GM19328 (cell line): ENCODE measurements at regions not wholly inside any gene's neighbourhood (a gene's known extent, or its start where the extent isn't known, plus 50 kb on each side); places are given as distances from the start of the nearest gene placed in this dataset.

Experiments
- ATAC-seq: cut with Tn5 transposase; IDR thresholded peaks from one replicate; pipeline ENCODE4 v1.9.1; 2021; ENCODE audit warnings: mild to moderate bottlenecking, moderate library complexity; ENCODE audit not compliant: unreplicated experiment

DNA sequence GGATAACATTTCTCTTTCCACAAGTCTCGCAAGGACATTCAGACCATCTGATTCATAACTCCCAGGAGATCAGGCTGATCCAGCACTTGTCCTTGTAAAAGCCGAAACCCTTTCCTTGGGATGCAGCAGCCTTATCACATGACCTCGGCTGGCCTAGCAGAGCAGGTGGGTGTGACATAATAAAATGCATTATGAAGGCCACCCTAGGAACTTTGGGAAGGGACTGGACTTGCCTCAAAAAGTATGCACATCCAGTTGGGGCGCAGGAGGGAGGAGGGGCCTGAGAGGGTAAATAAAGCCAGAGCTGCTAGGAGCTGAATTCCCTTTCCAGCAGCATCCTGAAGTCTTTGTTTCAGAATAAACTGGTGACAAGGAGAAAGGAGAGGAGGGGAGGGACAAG is 260.8 kb downstream of the SNX13 start:
- ATAC-seq, result no peak

DNA sequence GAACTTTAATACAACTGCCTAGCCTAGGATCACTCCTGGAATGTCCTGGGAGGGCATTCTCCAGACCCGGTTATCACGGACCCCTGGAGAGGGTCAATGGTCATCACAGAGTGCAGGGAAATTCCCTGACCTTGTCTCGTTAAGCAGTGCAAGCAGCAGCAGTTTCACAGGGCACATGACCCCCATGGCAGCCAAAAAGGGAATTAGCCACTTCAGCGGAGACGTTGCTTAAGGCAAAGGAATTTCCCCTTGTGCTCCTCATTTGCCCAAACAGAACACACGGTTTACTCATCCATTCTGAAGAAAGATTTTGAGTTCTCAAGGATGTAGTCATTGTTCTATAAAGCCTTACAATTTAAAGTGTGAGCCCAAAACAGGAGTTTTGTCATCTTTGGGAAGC is 260.3 kb downstream of the SNX13 start:
- ATAC-seq, result no peak

DNA sequence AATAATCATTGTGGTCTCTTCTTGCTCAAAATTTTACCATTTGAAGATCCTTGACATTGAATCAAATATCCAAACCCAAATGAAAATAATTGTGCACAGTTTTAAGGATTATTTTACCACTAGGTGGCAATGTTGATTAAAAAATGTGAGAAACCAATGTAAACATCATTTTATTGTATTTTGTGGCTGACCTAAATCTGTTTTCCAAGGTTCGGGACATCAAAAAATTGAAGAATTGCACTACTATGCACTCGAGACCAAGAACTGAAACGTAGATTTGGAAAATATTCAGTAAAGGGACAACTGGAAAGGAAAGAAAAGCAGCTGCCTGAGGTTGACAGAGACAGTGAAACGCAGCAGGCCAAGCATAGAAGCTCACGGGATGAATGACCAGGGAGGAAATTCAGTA is 259.3 kb downstream of the SNX13 start:
- no peak for ATAC-seq

DNA sequence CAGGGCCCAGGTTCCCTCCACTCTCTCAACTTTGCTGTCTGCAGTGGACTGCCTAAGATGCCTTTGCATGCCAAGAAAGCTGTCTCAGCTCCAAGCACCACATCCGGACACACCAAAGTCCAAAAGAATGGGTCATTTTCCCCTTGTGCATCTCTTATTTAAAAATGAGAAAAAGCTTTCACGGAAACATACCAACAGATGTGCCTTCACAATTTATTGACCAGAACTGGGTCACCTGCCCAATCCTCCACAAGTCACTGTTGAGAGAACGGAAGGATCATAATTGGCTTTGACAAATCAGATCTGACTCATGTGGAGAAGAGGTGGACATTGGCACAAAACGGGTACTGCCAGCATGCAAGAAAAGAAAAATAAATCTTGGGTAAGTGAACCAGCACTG is 258.3 kb downstream of the SNX13 start:
- no peak for ATAC-seq

DNA sequence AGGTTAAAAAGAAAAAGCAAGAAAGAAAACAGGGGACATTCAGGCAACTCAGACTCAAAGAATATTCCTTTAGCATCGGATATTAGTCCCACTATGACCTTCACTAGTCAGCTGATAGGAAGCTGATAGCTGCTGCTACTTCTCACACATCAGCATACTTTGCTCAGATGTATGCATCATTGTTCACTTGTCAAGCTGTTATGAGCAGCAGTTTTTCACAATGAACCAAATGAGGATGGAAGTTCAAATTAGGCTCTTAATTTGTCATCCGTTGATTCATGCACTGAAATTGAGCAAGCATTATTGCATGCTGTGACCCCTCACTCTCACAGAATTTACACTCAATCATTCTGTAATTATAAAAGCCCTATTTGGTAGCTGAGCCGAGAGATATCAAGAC is 257.7 kb downstream of the SNX13 start:
- ATAC-seq, result no peak

DNA sequence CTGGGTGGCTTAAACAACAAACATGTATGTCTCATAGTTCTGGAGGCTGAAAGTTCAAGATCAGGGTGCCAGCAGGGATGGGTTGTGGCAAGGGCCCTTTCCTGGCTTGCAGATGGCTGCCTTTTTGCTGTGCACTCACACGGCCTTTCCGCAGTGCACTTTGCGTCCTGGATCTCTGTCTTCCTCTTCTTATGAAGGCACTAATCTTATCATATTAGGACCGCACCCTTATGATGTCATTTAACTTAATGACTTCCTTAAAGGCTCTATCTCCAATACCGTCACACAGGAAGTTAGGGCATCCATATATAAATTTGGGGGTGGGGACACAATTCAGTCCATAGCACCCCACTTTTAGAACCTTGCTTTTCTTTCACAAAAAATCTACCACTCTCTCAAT is 255.2 kb downstream of the SNX13 start:
- no peak for ATAC-seq

DNA sequence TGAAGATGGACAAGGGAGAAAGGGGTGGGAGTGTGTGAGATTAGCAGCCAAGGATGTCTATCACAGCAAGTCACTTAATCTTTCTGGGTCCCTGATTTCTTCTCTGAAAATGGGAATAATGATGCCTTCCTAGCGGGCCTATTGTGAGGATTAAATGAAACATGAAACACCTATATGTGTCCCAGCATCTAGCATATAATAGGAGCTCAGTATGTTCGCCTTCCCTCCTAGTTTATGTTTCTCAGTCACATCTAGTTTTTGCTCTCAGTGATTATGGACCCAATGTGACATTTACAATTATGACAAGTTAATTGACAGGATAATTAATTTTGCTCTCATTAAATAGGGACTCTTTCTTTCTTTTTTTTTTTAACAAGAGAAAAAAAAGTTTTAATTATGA is 252.9 kb downstream of the SNX13 start:
- ATAC-seq, result no peak

DNA sequence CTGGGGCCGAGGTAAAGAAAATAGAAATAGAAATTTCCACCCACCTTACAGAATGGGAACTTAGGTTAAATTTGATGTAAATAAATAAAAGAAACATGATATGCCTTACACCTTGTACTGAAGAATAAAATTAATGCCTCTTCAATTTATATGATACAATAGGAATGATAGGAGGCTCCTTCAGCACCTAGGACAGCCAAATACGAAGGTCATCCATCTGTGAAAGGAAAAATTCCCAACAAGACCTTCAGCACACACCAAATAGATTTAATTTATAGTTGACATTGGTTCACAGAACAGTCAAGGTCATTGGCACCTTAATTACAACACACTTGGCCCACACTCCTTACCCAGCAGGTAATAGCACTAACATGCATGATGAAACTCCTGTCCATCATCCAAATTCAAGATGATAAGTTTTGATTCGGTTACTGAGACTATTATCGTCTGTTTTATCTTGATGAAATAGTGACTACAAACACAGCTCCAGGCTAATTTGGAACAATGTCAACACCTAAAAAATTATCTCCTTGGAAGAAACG is 250.9 kb downstream of the SNX13 start:
- no peak for ATAC-seq

DNA sequence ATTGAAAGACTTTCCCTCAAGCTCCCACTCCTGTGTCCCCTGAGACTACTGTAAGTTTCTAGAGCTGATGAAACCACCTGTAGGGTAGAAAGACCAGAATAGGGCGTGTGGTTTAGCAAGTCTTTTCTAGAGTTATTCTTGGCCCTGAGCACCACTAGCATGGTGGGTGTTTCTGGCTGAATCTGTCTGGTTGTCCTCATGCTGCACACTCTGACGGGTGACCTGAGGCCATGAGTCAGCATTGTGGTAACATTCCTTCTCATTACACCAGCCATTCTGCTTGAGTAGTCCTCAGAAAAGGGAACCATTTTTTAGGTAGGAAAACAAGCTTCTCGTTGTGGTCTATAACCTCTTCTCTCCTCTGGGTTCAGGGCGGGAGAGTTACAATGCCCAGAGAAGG is 250.3 kb downstream of the SNX13 start:
- peak; percentile 69 for ATAC-seq

DNA sequence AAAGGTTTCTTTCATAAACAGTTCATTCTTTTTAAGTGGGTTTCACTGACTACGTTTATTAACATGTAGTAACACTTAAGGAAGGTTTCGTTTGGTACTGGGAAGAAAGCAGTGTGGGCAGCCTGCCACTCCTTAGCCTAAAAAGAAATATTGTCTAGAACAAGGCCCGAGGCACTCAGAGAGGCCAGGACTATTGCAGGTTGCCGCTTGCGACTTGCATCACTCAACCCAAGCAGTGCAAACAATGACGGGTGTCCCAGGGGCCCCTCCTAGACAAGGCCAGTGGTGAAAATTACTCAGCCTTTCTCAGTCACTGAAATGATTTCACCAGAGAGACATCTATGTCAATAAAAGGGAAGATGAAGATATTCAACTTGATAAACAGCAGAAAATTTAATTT is 243.9 kb downstream of the SNX13 start:
- ATAC-seq, result no peak

DNA sequence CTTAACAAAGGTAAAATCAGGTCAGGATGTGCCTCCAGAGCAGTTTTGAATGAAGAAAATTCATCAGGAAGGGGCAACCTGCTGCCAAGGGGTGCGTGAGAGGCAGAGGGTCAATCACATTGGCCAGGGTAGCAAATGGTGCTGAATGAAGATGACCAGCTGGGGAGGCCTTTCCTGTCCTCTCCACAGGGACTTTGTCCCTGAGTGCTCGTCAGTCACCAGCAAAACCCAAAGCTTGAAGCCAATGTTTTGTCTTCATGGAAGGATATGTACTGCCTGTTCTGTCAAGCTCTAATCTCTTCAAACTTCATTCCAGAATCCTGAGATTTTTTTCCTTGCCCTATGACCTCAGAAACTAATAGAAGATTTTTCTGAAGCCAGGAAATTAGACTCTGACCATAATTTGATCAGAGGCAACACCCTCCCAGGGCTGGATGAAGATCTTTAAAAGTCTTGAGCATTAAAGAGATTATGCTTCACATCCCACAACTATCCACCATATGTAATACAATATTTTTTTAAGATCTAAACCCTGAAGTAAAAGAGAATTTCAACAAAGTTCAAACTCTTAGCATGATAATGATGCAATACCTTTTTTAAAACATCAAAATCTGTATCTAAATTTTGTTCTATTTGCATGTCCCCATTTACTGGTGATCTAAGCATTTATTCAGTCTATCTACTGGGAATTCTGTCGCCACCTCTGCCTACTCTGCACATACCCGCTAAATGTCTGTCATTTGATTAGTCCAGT is 243.0 kb downstream of the SNX13 start:
- no peak for ATAC-seq

DNA sequence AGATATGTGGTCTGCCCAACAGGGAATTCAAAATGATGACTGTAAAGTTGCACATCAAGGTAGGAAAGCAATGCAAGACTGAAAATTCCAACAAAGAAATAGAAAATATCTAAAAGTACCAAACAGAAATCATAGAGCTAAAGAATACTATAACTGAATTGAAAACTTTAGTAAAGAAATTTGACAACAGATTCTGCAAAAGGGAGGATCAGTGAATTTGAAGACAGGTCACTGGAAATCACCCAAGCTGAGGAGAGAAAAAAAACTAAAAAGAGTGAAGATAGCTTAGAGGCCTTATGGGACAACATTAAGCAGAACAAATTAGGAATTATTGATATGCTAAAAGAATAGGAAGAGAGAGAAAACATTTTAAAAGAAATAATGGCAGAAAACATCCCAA is 240.6 kb downstream of the SNX13 start:
- ATAC-seq, result no peak

DNA sequence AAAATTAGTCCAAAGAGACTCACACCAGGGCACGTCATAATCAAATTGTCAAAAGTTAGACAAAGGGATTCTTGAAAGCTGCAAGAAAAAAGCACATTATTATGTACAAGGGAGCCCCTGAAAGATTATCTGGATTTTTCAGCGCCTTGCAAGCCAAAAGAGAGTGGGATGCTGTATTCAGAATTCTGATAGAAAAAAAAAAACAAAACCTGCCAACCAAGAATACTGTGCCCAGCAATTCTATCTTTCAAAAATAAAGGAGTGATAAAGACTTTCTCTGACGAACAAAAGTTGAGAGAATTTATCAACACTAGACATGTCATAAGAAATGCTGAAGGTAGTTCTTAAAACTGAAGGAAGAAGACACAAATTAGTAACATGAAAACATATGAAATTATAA is 240.2 kb downstream of the SNX13 start:
- ATAC-seq, result no peak

DNA sequence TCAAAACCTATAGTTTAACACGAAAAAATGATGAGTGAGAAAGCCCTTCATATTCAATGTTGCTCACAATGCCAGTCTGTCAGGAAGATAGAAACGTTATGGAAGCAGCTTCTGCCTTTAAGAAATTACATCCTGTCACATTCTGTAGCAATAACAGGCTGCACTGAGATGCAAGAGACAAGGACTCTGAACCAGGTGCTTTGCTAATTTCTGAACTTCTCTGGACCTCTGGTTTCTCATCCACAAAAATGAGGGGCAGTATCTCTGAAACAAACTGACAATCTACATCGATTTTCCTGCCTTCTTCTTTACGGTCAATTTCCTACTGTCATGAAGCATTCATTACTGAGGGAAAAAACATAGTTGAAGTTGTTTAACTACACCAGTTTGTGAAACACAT is 234.0 kb downstream of the SNX13 start:
- ATAC-seq, result no peak

DNA sequence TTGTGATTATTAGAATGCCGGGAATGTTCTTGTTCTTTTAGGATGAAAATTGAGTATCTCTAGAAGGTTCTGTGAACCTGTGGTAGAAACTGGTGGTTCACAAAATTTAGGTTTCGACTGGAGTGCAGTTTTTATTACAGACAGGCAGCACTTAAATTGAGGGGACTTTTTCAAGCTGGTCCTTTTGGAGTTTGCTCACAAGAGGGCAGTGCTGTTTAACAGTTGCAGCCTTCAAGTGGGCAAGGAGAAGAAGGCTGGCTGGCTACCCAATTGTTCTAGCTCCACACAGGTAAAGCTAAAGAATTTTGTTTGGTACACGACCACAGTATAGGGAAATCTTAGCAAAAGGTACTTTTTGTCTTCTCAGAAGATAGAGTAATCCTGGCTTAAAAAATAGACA is 233.6 kb downstream of the SNX13 start:
- peak; percentile 65 for ATAC-seq

DNA sequence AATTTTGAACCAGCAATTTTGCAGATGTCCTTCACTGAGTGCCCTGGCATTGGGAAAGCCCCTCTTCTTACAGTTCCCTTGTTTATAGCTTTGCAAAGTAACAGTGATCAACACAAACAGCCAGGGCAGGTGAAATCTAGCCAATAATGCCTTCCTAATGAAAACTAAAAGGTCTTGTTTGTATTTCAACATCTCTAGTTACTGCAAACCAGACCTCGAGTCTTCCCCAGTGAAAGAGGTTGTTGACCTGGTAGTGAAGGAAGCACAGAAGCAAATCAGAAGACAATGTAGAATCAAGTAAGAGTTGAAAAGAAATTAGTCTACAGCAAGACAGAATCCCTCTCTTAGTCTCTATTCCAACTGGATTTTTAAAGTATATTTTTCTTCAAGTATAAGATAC is 231.2 kb downstream of the SNX13 start:
- no peak for ATAC-seq

DNA sequence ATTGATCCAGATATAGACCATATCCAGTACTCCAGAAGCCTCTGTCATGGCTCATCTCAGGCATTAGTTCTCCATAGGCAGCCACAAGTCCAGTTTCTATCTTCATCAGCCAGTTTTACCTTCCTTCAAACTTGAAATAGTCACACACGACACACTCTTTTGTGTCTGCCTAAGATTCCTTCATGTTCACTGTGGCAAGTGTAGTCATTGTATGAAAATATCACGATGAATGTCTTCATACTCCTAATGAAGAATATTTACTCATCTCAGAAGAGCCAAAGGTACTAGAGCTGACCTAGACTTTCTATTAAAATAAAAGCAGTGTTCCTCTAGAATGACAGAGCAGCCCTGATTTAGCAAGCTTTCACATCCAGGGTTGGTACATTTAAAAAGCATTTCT is 230.7 kb downstream of the SNX13 start:
- no peak for ATAC-seq

DNA sequence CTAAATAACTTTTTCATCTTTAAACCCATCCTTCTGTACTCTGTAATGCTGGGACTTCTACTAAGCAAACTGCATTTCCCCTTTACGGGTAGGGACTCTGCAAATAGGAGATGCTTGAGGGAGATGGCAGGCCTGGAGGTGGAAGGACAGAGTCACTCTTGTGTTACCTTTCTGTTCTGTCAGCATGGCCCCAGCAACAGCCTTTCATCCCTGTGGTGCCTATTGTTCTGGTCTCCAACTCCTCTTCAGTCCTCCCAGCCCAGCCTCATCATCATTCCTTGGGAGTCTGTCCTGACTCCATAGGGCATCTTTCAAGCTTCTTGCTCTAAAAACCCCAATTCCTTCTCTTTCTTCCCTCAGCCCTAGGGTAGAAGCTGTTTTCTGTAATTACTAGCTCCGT is 230.0 kb downstream of the SNX13 start:
- ATAC-seq, result no peak

DNA sequence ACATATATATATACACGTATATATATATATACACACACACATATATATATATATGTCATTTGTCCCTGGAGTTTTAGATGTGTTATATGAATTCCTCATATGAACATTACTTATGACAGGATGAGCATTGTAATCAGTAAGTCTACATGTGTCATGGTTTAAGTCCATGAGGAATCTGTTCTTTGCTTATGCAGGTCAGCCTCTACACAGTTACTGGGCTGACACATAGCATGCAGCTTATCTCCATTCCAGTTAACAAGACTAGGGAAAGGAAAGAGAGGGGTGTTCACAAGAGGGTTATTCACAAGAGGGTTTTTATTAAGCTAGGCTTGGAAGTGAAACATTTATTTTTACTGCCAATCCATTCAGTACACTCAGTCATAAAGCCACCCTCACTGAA is 226.7 kb downstream of the SNX13 start:
- no peak for ATAC-seq

DNA sequence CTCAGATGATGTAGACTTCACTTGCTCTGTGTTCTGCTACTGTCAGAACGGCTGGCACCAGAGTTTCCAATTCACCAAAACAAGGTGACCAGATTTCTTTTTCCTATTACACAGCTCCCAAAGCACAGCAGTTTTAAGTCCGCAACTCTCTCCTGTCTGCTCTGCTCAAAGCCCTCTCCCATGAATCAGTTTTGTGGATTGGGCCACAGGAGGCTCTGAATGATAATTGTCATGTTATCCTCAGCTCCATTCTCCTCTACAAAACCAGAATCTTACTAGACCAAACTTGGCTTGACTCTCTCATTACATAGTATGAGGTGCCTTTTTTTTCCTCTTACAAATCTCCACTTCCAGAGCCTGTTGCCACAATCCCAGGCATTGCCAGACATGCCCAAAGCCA is 223.5 kb downstream of the SNX13 start:
- no peak for ATAC-seq

DNA sequence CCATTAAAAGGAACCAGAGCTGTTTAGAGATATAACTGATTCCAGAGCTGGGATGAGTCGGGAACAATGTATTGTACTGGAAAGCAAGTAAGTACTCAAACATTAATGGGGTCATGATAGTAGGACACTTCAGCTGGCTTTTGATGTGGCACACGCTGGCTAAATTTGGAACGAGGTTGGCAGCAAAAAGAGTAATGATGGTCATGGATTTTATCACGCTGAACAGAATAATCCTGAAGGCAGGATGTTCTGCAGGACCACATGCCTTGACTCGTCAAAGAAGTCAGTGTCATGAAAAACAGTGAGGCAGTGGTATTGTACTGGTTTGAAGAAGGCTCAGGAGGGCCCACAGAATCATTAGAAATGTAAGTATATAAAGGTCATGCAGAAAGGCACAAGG is 220.3 kb downstream of the SNX13 start:
- no peak for ATAC-seq

DNA sequence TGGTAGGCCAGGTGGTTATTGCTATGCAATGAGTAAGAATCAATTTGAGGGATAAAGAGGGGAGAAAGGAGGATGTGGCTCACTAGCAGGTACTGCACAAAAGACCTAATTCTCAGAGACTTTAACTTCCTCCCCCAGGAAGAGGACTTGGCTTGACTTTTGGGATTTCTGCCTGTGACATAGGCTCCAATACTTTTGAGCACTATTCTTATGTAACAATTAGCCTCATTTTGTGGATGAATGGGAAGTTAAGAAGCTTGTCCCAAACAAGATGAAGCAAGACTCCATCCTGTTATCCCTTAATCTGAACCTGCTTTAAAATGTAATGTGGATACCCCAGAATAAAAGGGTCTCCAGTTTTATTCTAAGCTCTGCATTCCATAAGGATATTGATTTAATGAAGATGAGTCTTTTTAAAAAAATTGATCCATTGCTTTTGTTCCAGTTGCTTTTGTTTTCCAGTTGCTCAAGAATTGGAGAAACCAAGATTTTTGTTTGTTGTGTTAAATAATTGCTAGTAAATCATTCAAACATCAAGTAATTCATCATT is 218.5 kb downstream of the SNX13 start:
- ATAC-seq, result no peak

DNA sequence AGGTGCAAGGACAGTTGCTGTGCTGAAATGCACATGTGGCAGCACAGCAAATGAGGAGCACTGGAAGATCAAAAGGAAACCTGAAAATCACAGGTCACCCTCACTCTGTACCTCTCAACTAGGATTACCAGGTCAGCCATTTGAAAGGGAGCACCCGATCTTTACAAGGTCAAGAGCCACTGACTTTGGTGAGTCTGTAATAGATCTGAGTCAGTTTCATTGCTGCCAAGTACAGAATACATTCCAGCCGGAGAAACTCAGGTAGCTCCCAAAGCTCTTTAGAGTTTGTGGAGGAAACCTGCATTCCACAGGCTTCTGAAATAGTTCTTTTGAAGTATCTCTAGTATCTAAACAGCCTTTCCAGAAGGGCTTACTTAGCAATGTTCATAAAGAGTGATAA is 217.5 kb downstream of the SNX13 start:
- ATAC-seq, result no peak
